HEK293 (cell line): ENCODE measurements at regions not wholly inside any gene's neighbourhood (a gene's known extent, or its start where the extent isn't known, plus 50 kb on each side); places are given as distances from the start of the nearest gene placed in this dataset.

ENCODE experiments used
- CTCF ChIA-PET: fragments of 350-600 bp; formaldehyde crosslinking; extraction: SDS; loops from one replicate; lab custom pipeline; 2021; ENCODE audit warnings: antibody characterized with exemption; lab: Yijun Ruan, JAX
- POLR2A ChIA-PET: fragments of 300-600 bp; formaldehyde crosslinking; extraction: SDS; loops from one replicate; lab custom pipeline; 2020; ENCODE audit warnings: antibody characterized with exemption, inconsistent platforms; lab: Yijun Ruan, JAX
- H3K27ac ChIP-seq: fragments of 200-500 bp; sonication (Bioruptor generic); 2 replicates; pipeline ENCODE4 v1.5.1; 2014; ENCODE audit warnings: low read depth, low read length, control low read depth, inconsistent platforms; ENCODE audit errors: extremely low read depth
- H3K36me3 ChIP-seq, 2 experiments: fragments of 200-500 bp in 1 of 2; sonication (Bioruptor generic) in 1 of 2; 1 replicate in 1 of 2; 2 replicates in 1 of 2; pipeline ENCODE4 v1.5.1; 2014 to 2017; ENCODE audit warnings: inconsistent platforms in 2 of 2, low read length in 2 of 2; ENCODE audit not compliant: control insufficient read depth in 2 of 2, insufficient read depth in 1 of 2
- H3K4me1 ChIP-seq: fragments of 200-500 bp; sonication (Bioruptor generic); 2 replicates; pipeline ENCODE4 v1.5.1; 2014; ENCODE audit warnings: mild to moderate bottlenecking, low read length, inconsistent platforms; ENCODE audit not compliant: control insufficient read depth, insufficient read depth
- H3K4me3 ChIP-seq: 2 replicates; pipeline ENCODE4 v1.5.1; 2011; ENCODE audit warnings: low read depth, mild to moderate bottlenecking, control low read depth, low read length, moderate library complexity
- H3K9me3 ChIP-seq: fragments of 200-500 bp; sonication (Bioruptor generic); 2 replicates; pipeline ENCODE4 v1.5.1; 2014; ENCODE audit warnings: low read depth, low read length, inconsistent platforms; ENCODE audit not compliant: control insufficient read depth, insufficient read depth
- CTCF ChIP-seq: fragments of 450-650 bp; formaldehyde crosslinking; IDR thresholded peaks from 2 replicates; pipeline ENCODE4 v1.5.1; 2016; ENCODE audit warnings: missing biosample characterization, missing genetic modification characterization
- KLF7 ChIP-seq: fragments of 450-650 bp; formaldehyde crosslinking; IDR thresholded peaks from 2 replicates; pipeline ENCODE4 v1.5.1; 2016; ENCODE audit warnings: missing biosample characterization, missing genetic modification characterization, borderline replicate concordance
- SCRT2 ChIP-seq: fragments of 450-650 bp; formaldehyde crosslinking; IDR thresholded peaks from 2 replicates; pipeline ENCODE4 v1.5.1; 2016; ENCODE audit warnings: missing biosample characterization, missing genetic modification characterization
- ZBTB21 ChIP-seq: fragments of 450-650 bp; formaldehyde crosslinking; IDR thresholded peaks from 2 replicates; pipeline ENCODE4 v1.5.1; 2017; ENCODE audit warnings: missing biosample characterization, missing genetic modification characterization
- ZEB2 ChIP-seq: fragments of 450-650 bp; formaldehyde crosslinking; IDR thresholded peaks from 2 replicates; pipeline ENCODE4 v1.5.1; 2016; ENCODE audit warnings: missing biosample characterization, missing genetic modification characterization
- ZFHX2 ChIP-seq: fragments of 450-650 bp; formaldehyde crosslinking; conservative IDR thresholded peaks from 2 replicates; pipeline ENCODE4 v1.5.1; 2016; ENCODE audit warnings: missing biosample characterization, missing genetic modification characterization
- ZFP41 ChIP-seq: fragments of 450-650 bp; formaldehyde crosslinking; IDR thresholded peaks from 2 replicates; pipeline ENCODE4 v1.5.1; 2016; ENCODE audit warnings: missing biosample characterization, missing genetic modification characterization, borderline replicate concordance
- ZNF121 ChIP-seq: fragments of 450-650 bp; formaldehyde crosslinking; IDR thresholded peaks from 2 replicates; pipeline ENCODE4 v1.5.1; 2016; ENCODE audit warnings: missing biosample characterization, missing genetic modification characterization
- ZNF133 ChIP-seq: fragments of 450-650 bp; formaldehyde crosslinking; IDR thresholded peaks from 2 replicates; pipeline ENCODE4 v1.5.1; 2016; ENCODE audit warnings: missing biosample characterization, missing genetic modification characterization
- ZNF140 ChIP-seq: fragments of 450-650 bp; formaldehyde crosslinking; IDR thresholded peaks from 2 replicates; pipeline ENCODE4 v1.5.1; 2016; ENCODE audit warnings: missing biosample characterization, missing genetic modification characterization
- ZNF473 ChIP-seq: fragments of 450-650 bp; formaldehyde crosslinking; IDR thresholded peaks from 2 replicates; pipeline ENCODE4 v1.5.1; 2017; ENCODE audit warnings: missing biosample characterization, missing genetic modification characterization
- ZNF510 ChIP-seq: fragments of 450-650 bp; formaldehyde crosslinking; IDR thresholded peaks from 2 replicates; pipeline ENCODE4 v1.5.1; 2018; ENCODE audit warnings: mild to moderate bottlenecking, missing genetic modification characterization, missing biosample characterization; ENCODE audit not compliant: insufficient replicate concordance
- ZNF514 ChIP-seq: fragments of 450-650 bp; formaldehyde crosslinking; IDR thresholded peaks from 2 replicates; pipeline ENCODE4 v1.5.1; 2016; ENCODE audit warnings: missing biosample characterization, missing genetic modification characterization
- ZNF548 ChIP-seq: fragments of 450-650 bp; formaldehyde crosslinking; IDR thresholded peaks from 2 replicates; pipeline ENCODE4 v1.5.1; 2016; ENCODE audit warnings: missing biosample characterization, missing genetic modification characterization
- ZNF558 ChIP-seq: fragments of 450-650 bp; formaldehyde crosslinking; IDR thresholded peaks from 2 replicates; pipeline ENCODE4 v1.5.1; 2016; ENCODE audit warnings: missing biosample characterization, missing genetic modification characterization
- ZNF654 ChIP-seq: fragments of 450-650 bp; formaldehyde crosslinking; IDR thresholded peaks from 2 replicates; pipeline ENCODE4 v1.5.1; 2016; ENCODE audit warnings: low read depth, missing biosample characterization, missing genetic modification characterization
- ZNF658 ChIP-seq: fragments of 450-650 bp; formaldehyde crosslinking; IDR thresholded peaks from 2 replicates; pipeline ENCODE4; 2016; ENCODE audit warnings: missing biosample characterization, missing genetic modification characterization
- ZNF837 ChIP-seq: fragments of 450-650 bp; formaldehyde crosslinking; IDR thresholded peaks from 2 replicates; pipeline ENCODE4 v1.5.1; 2016; ENCODE audit warnings: missing biosample characterization, missing genetic modification characterization
- TF ChIP-seq, protein P1 (sequence below): fragments of 450-650 bp; formaldehyde crosslinking; IDR thresholded peaks from 2 replicates; pipeline ENCODE4 v1.5.1; 2016; ENCODE audit warnings: missing biosample characterization, missing genetic modification characterization

- ChIA-PET CTCF (no interaction called here), POLR2A (no interaction called here)
- TF ChIP-seq CTCF (tag by site-specific recombination) (no peak), ZNF473 (tag by site-specific recombination) (no peak), ZFHX2 (tag by site-specific recombination) (peak; percentile 58)
These were observed 278.1 kb downstream of the LMX1A start for GRCh38 chr1:165078391-165078790.

DNA sequence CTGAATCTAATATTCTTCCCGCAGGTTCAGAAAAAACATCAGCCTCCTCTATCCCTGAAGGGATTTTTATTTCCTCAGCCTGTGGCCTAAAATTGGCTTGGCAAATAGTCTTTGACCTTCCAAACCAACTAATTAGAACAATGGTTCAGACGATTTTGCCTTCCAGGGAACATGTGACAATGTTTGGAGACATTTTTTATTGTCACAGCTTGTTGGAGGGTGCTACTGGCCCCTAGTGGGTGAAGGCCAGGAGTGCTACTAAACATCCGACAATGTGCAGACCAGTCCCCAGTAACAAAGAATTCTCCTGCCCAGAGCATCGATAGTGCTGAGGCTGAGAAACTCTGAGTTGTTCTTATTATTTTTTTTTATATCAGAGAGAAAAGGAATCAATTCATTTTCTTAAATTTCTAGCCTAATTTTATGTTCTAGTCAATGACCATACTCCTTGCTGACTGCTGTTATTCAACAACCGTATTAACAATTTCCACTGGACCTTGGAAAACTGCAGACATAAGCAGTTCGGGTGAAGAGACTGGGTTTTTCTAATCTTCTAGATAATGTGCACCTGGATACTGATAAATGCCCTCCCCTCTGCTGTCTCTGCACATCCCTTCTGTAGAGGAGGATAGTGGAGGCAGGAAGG, 280.7 kb downstream of the LMX1A start:
- no peaks in the 10 kb centered on the region for H3K9me3 ChIP-seq
- TF ChIP-seq ZNF121 (tag by site-specific recombination) (no peak), ZNF654 (tag by site-specific recombination) (peak; percentile 48)
- ChIA-PET POLR2A (no interaction called here), CTCF (interaction anchor here (0.6 to 1.2 kb wide), 4 partner anchors 111 to 372 kb away, joined by 3 to 5 read pairs (median 3); no protein-coding TSS in a partner anchor)
- H3K4me1 ChIP-seq, result no peaks in the 10 kb centered on the region
- H3K27ac ChIP-seq, result no peak overlapping the region
- H3K4me3 ChIP-seq, result no peak overlapping the region
- H3K36me3 ChIP-seq, result no peaks in the 10 kb centered on the region

More at GRCh38 chr1:165078391-165078790, 278.1 kb downstream of the LMX1A start:
- Histone ChIP-seq H3K4me1 (no peaks in the 10 kb centered on the region), H3K27ac (no peak overlapping the region), H3K4me3 (no peak overlapping the region), H3K36me3 (no peaks in the 10 kb centered on the region), H3K9me3 (no peaks in the 10 kb centered on the region)

GRCh38 chr1:165073185-165074007, 283.1 kb downstream of the LMX1A start:
- CTCF ChIA-PET, result interaction anchor here (0.5 to 3.0 kb wide), 44 partner anchors 8 to 1900 kb away, joined by 3 to 14 read pairs (median 4); no protein-coding TSS in a partner anchor
- no peak overlapping the region for H3K4me3 ChIP-seq
- no peak overlapping the region for H3K27ac ChIP-seq
- no peak for TF ChIP-seq ZNF658 (tag by site-specific recombination)
- no peak for TF ChIP-seq KLF7 (tag by site-specific recombination)
- peak; percentile 90 for TF ChIP-seq ZNF654 (tag by site-specific recombination)
- TF ChIP-seq ZFP41 (tag by site-specific recombination), result no peak
- TF ChIP-seq ZNF133 (tag by site-specific recombination), result peak; percentile 75
- no peak for TF ChIP-seq ZNF140 (tag by site-specific recombination)
- no peak for TF ChIP-seq ZNF548 (tag by site-specific recombination)
- no peak for TF ChIP-seq ZNF514 (tag by site-specific recombination)
- TF ChIP-seq ZNF837 (tag by site-specific recombination), result no peak
- TF ChIP-seq ZNF558 (tag by site-specific recombination), result no peak
- TF ChIP-seq ZBTB21 (tag by site-specific recombination), result no peak
- 0 out of 2 replicates have a peak, but pooled peaks have one; percentile 19 for TF ChIP-seq SCRT2 (tag by site-specific recombination)
- TF ChIP-seq ZNF510 (tag by site-specific recombination), result peak; percentile 24
- TF ChIP-seq, protein P1, sequence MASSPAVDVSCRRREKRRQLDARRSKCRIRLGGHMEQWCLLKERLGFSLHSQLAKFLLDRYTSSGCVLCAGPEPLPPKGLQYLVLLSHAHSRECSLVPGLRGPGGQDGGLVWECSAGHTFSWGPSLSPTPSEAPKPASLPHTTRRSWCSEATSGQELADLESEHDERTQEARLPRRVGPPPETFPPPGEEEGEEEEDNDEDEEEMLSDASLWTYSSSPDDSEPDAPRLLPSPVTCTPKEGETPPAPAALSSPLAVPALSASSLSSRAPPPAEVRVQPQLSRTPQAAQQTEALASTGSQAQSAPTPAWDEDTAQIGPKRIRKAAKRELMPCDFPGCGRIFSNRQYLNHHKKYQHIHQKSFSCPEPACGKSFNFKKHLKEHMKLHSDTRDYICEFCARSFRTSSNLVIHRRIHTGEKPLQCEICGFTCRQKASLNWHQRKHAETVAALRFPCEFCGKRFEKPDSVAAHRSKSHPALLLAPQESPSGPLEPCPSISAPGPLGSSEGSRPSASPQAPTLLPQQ (tag by site-specific recombination), result 0 out of 2 replicates have a peak, but pooled peaks have one; percentile 21
- TF ChIP-seq ZEB2 (tag by site-specific recombination), result no peak
- TF ChIP-seq CTCF (tag by site-specific recombination), result peak; percentile 68
- TF ChIP-seq, all 188 proteins: peak for 6
- H3K36me3 ChIP-seq, result no peaks in the 10 kb centered on the region
- no peaks in the 10 kb centered on the region for H3K4me1 ChIP-seq
- POLR2A ChIA-PET, result no interaction called here
- H3K9me3 ChIP-seq, result no peaks in the 10 kb centered on the region
